ENCODE measurements at regions not wholly inside any gene's neighbourhood (a gene's known extent, or its start where the extent isn't known, plus 50 kb on each side); places are given as distances from the start of the nearest gene placed in this dataset.

DNA sequence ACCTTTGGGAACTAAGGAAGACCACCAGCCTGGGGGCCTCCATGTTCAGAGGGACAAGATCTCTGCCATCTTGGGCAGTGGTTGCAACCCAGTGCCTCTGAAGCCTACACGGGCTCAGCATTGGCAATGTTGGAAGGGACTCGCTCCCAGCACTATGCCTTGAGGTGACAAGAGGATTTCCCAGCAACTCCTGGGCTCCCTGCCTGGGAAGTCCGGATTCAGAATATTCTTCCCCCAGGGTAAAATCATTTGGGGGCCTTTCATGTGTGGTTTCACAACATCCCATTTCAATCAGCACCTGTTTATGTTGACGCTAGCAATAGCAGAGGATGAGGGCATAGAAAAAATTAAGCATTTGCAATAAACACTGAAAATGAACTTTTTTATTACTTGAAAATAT lies 509.8 kb upstream of the MGMT start:
- Histone ChIP-seq H3K27me3 (ENCODE audit: control insufficient read depth, insufficient read depth, low read length) (peaks cover 7% of the 10 kb centered on the region), H3K4me3 (ENCODE audit: low read depth, low read length) (no peak overlapping the region), H3K36me3 (ENCODE audit: control insufficient read depth, insufficient read depth, low read length) (no peaks in the 10 kb centered on the region)
- TF ChIP-seq, protein P1, sequence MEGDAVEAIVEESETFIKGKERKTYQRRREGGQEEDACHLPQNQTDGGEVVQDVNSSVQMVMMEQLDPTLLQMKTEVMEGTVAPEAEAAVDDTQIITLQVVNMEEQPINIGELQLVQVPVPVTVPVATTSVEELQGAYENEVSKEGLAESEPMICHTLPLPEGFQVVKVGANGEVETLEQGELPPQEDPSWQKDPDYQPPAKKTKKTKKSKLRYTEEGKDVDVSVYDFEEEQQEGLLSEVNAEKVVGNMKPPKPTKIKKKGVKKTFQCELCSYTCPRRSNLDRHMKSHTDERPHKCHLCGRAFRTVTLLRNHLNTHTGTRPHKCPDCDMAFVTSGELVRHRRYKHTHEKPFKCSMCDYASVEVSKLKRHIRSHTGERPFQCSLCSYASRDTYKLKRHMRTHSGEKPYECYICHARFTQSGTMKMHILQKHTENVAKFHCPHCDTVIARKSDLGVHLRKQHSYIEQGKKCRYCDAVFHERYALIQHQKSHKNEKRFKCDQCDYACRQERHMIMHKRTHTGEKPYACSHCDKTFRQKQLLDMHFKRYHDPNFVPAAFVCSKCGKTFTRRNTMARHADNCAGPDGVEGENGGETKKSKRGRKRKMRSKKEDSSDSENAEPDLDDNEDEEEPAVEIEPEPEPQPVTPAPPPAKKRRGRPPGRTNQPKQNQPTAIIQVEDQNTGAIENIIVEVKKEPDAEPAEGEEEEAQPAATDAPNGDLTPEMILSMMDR (IDR thresholded peaks at IDR 0.05; ENCODE audit: insufficient read depth, low read length, poor library complexity, severe bottlenecking): no peak
- DNase-seq (ENCODE audit: low read depth): no peak

DNA sequence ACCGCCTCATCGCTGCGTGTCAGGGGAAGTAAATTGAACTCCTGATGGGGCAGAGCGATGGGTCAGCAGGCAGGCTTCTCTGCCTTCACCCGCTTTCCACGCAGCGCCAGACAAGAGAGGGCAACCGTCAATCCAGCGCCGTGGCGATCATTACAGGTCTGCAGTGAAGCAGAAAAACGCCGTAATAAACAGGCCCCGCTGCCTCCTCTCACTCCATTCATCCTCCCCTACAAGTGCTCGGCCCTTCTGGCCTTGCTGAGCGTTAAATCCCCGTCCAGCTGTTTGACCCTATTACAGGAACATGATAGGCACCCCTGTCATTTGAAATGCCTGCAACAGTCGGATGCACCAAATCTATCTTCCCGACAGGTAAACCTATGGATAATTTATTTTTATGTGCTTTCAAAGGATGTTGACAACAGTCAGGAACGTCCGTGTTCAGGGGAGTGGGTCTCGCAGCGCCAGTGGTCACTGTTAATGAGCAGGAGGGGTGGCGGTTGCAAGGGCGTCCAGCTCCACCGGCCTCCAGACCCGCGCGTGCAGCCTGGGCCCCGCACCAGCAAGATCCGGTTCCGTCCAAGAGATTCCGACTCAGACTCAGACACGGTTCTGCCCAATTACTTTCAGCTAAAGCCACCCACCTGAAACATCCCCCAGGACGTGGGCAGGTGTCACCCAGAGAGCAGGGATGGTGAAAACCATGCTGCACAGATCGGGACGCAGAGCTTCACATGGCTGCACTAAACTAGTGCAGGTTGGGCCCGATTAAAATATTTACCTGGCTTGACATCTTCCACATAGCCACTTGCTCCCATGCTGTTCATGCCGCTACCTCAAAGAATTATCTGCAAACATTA lies 508.0 kb upstream of the MGMT start:
- no peak for DNase-seq (ENCODE audit: low read depth)
- Histone ChIP-seq H3K4me3 (ENCODE audit: low read depth, low read length) (no peak overlapping the region), H3K36me3 (ENCODE audit: control insufficient read depth, insufficient read depth, low read length) (no peaks in the 10 kb centered on the region), H3K27me3 (ENCODE audit: control insufficient read depth, insufficient read depth, low read length) (peaks cover 7% of the 10 kb centered on the region)
- TF ChIP-seq, protein P1 (IDR thresholded peaks at IDR 0.05; ENCODE audit: insufficient read depth, low read length, poor library complexity, severe bottlenecking): no peak

DNA sequence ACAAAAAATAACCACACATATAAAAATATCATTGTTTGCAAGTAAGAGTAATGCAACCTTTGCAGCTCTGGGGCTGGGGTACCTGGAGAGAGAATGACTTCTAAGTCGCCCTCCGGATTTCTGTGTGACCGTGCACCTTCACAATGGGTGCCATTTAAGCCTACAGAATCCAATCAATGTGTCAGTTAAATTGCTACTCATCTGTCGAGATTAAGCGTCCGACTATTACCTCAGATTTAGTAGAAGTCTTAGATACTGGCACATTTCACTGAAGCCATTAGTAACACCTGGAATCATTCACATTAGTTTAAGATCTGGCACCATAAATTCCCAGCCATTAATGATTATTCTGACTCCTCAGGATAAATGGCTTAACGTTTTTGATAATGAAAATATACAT lies 507.3 kb upstream of the MGMT start:
- peaks cover 7% of the 10 kb centered on the region for H3K27me3 ChIP-seq (ENCODE audit: control insufficient read depth, insufficient read depth, low read length)
- H3K36me3 ChIP-seq (ENCODE audit: control insufficient read depth, insufficient read depth, low read length): no peaks in the 10 kb centered on the region
- DNase-seq (ENCODE audit: low read depth): no peak
- H3K4me3 ChIP-seq (ENCODE audit: low read depth, low read length): no peak overlapping the region
- TF ChIP-seq, protein P1 (IDR thresholded peaks at IDR 0.05; ENCODE audit: insufficient read depth, low read length, poor library complexity, severe bottlenecking): no peak

DNA sequence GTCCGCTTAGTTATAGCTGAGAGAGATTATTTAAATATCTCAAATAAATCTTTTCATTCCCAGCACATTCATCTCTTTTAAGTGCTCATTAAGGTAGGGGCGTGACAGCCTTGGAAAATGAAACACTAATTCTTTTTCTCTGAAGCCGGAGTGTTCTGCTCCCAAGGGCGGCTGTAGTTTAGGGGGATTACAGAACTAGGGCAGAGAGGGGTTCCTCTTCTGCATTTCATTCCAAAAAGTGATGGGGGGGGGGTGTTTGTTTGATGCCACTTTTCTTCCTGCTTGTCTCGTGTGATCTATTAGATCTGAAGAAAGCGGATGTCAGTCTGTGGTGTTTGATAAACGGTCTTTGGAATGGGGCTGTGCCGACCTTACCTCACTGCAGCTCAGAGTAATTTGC lies 506.5 kb upstream of the MGMT start:
- TF ChIP-seq, protein P1 (IDR thresholded peaks at IDR 0.05; ENCODE audit: insufficient read depth, low read length, poor library complexity, severe bottlenecking): no peak
- no peaks in the 10 kb centered on the region for H3K36me3 ChIP-seq (ENCODE audit: control insufficient read depth, insufficient read depth, low read length)
- no peak for DNase-seq (ENCODE audit: low read depth)
- peaks cover 7% of the 10 kb centered on the region for H3K27me3 ChIP-seq (ENCODE audit: control insufficient read depth, insufficient read depth, low read length)
- no peak overlapping the region for H3K4me3 ChIP-seq (ENCODE audit: low read depth, low read length)

DNA sequence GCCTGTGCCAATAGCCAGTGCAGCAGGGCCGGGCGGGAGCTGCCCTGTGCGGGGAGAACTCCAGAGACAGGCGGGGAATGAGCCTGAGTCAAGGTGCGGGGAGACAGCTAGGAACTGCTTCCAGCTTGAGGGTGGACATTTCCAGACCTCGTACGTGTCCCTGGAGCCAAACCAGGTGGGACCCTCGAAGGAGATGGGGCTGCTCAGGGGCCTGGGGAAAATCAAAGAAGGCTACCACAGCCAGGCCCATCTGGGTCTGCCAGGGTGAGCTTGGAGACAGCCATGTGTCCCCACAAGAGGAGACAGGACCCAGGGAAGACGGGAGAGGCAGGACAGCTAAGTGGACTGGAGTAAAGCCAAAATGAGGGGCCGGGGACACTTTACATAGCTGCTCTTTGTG lies 504.9 kb upstream of the MGMT start:
- DNase-seq (ENCODE audit: low read depth): no peak
- TF ChIP-seq, protein P1 (IDR thresholded peaks at IDR 0.05; ENCODE audit: insufficient read depth, low read length, poor library complexity, severe bottlenecking): no peak
- H3K36me3 ChIP-seq (ENCODE audit: control insufficient read depth, insufficient read depth, low read length): no peaks in the 10 kb centered on the region
- H3K4me3 ChIP-seq (ENCODE audit: low read depth, low read length): no peak overlapping the region
- H3K27me3 ChIP-seq (ENCODE audit: control insufficient read depth, insufficient read depth, low read length): peaks cover 7% of the 10 kb centered on the region

All from kidney epithelial cell (primary cell).